CD4-positive, alpha-beta T cell treated with Interleukin-1 beta for 1 hour (primary cell): ENCODE measurements at regions not wholly inside any gene's neighbourhood (a gene's known extent, or its start where the extent isn't known, plus 50 kb on each side); places are given as distances from the start of the nearest gene placed in this dataset.

ENCODE experiments used
- DNase-seq, 2 donors: peaks; one replicate each; pipeline ENCODE4 v3.0.0-alpha.2; 2020 to 2022

- DNase-seq, result no peak
Observed at GRCh38 chr16:87170310-87170709, 146.9 kb downstream of the C16orf95 start.

GRCh38 chr16:87171723-87172122 lies 145.5 kb downstream of the C16orf95 start:
- no peak for DNase-seq

- DNase-seq, result no peak
Observed at GRCh38 chr16:87172632-87173031, 144.6 kb downstream of the C16orf95 start.

- no peak for DNase-seq
Observed at GRCh38 chr16:87173294-87173893, 143.8 kb downstream of the C16orf95 start.

GRCh38 chr16:87174061-87174460 lies 143.1 kb downstream of the C16orf95 start:
- DNase-seq, result no peak

GRCh38 chr16:87176735-87177134 lies 140.5 kb downstream of the C16orf95 start:
- no peak for DNase-seq

- DNase-seq, result no peak
Observed at GRCh38 chr16:87177673-87178072, 139.5 kb downstream of the C16orf95 start.

GRCh38 chr16:87178177-87178863 lies 138.9 kb downstream of the C16orf95 start:
- no peak for DNase-seq

- DNase-seq, result no peak
Observed at GRCh38 chr16:87178977-87179376, 138.2 kb downstream of the C16orf95 start.

GRCh38 chr16:87180069-87180468 lies 137.1 kb downstream of the C16orf95 start:
- no peak for DNase-seq

- no peak for DNase-seq
Observed at GRCh38 chr16:87182759-87183158, 134.4 kb downstream of the C16orf95 start.

GRCh38 chr16:87183647-87184046 lies 133.5 kb downstream of the C16orf95 start:
- no peak for DNase-seq

- no peak for DNase-seq
Observed at GRCh38 chr16:87185308-87185707, 131.9 kb downstream of the C16orf95 start.

- no peak for DNase-seq
Observed at GRCh38 chr16:87185983-87186382, 131.2 kb downstream of the C16orf95 start.

- no peak for DNase-seq
Observed at GRCh38 chr16:87186446-87186845, 130.7 kb downstream of the C16orf95 start.

- no peak for DNase-seq
Observed at GRCh38 chr16:87186876-87187533, 130.2 kb downstream of the C16orf95 start.

- DNase-seq, result no peak
Observed at GRCh38 chr16:87188104-87188503, 129.1 kb downstream of the C16orf95 start.

GRCh38 chr16:87189426-87189825 lies 127.8 kb downstream of the C16orf95 start:
- no peak for DNase-seq

GRCh38 chr16:87190288-87191230 lies 126.6 kb downstream of the C16orf95 start:
- no peak for DNase-seq

- DNase-seq, result no peak
Observed at GRCh38 chr16:87192452-87193073, 124.6 kb downstream of the C16orf95 start.

GRCh38 chr16:87194172-87194571 lies 123.0 kb downstream of the C16orf95 start:
- DNase-seq, result no peak

GRCh38 chr16:87195161-87195560 lies 122.0 kb downstream of the C16orf95 start:
- no peak for DNase-seq

- no peak for DNase-seq
Observed at GRCh38 chr16:87196231-87196630, 121.0 kb downstream of the C16orf95 start.
